Neural progenitor cell (in vitro differentiated cells): ENCODE measurements at regions not wholly inside any gene's neighbourhood (a gene's known extent, or its start where the extent isn't known, plus 50 kb on each side); places are given as distances from the start of the nearest gene placed in this dataset.

Experiments
- DNase-seq: peaks from one replicate; pipeline ENCODE4 v3.0.0-alpha.2; 2016; ENCODE audit warnings: low spot score
- H2AFZ ChIP-seq: fragments of 200-600 bp; sonication (generic); replicated peaks from 2 replicates; pipeline ENCODE4 v1.6.1; 2016; ENCODE audit warnings: antibody characterized with exemption
- H3F3A ChIP-seq: fragments of 200-600 bp; sonication (generic); 2 replicates; pipeline ENCODE4 v1.6.1; 2016; ENCODE audit warnings: antibody characterized with exemption, low read depth
- H3K27ac ChIP-seq: fragments of 200-600 bp; sonication (generic); 2 replicates; pipeline ENCODE4 v1.5.1; 2016; ENCODE audit warnings: mild to moderate bottlenecking
- H3K27me3 ChIP-seq: fragments of 200-600 bp; sonication (generic); 2 replicates; pipeline ENCODE4 v1.6.1; 2016; ENCODE audit warnings: mild to moderate bottlenecking, moderate library complexity
- H3K36me3 ChIP-seq: fragments of 200-600 bp; sonication (generic); 2 replicates; pipeline ENCODE4 v1.5.1; 2016
- H3K4me1 ChIP-seq: fragments of 200-600 bp; sonication (generic); 2 replicates; pipeline ENCODE4 v1.6.1; 2016; ENCODE audit warnings: mixed run types
- H3K4me2 ChIP-seq: fragments of 200-600 bp; sonication (generic); 2 replicates; pipeline ENCODE4 v1.6.1; 2016
- H3K4me3 ChIP-seq: fragments of 200-600 bp; sonication (generic); 2 replicates; pipeline ENCODE4 v1.5.1; 2016
- H3K79me2 ChIP-seq: fragments of 200-600 bp; sonication (generic); 2 replicates; pipeline ENCODE4 v1.6.1; 2016; ENCODE audit warnings: low read depth
- H3K9ac ChIP-seq: fragments of 200-600 bp; sonication (generic); 2 replicates; pipeline ENCODE4 v1.6.1; 2016
- H3K9me3 ChIP-seq: fragments of 200-600 bp; sonication (generic); 2 replicates; pipeline ENCODE4 v1.5.1; 2016; ENCODE audit warnings: low read depth
- H4K20me1 ChIP-seq: fragments of 200-600 bp; sonication (generic); 2 replicates; pipeline ENCODE4 v1.6.1; 2016; ENCODE audit warnings: low read depth
- H3K27ac Mint-ChIP-seq: 3 replicates; pipeline ENCODE4 v1.8.0; 2021; ENCODE audit warnings: mixed read lengths
- H3K27me3 Mint-ChIP-seq: 2 replicates; pipeline ENCODE4 v1.8.0; 2022; ENCODE audit warnings: low read depth, mild to moderate bottlenecking, inconsistent platforms, moderate library complexity, mixed read lengths; ENCODE audit not compliant: insufficient read depth
- H3K36me3 Mint-ChIP-seq: 3 replicates; pipeline ENCODE4 v1.8.0; 2021; ENCODE audit warnings: mixed read lengths
- H3K4me1 Mint-ChIP-seq: 3 replicates; pipeline ENCODE4 v1.8.0; 2021; ENCODE audit warnings: mixed read lengths
- H3K4me3 Mint-ChIP-seq: 3 replicates; pipeline ENCODE4 v1.8.0; 2021; ENCODE audit warnings: mild to moderate bottlenecking, moderate library complexity, mixed read lengths
- H3K9me3 Mint-ChIP-seq: 3 replicates; pipeline ENCODE4 v1.8.0; 2020; ENCODE audit warnings: mixed read lengths
- CTCF ChIP-seq: fragments of 200-600 bp; sonication (generic); IDR thresholded peaks from 2 replicates; pipeline ENCODE4 v1.5.1; 2017; ENCODE audit warnings: antibody characterized with exemption, mild to moderate bottlenecking
- EZH2 ChIP-seq: fragments of 200-600 bp; sonication (generic); IDR thresholded peaks from 2 replicates; pipeline ENCODE4 v1.6.1; 2017; ENCODE audit warnings: antibody characterized with exemption, mild to moderate bottlenecking, moderate library complexity
- EZH2phosphoT487 ChIP-seq: fragments of 200-600 bp; sonication (generic); IDR thresholded peaks from 2 replicates; pipeline ENCODE4 v1.6.1; 2017; ENCODE audit warnings: antibody characterized with exemption

DNA sequence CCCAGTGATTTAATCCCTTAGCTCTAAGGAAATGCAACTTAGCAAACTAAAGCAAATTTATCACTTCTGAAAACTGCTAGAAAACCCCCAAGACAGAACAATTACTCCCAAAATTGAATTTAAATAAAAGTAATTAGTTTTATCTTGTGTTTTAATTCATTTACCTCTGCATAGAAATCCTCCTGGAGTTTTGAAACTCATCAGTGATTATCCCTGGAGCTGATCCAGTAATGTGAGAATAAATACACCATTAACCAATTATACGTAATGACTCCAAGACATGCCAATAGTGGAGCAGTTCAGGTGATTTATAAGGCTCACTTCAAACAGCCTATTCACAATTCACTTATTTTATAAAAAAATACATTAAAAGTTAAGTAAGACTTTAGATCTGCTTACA, 855.3 kb upstream of the FLRT2 start:
- Mint-ChIP-seq H3K4me1 (no peaks in the 10 kb centered on the region), H3K9me3 (no peaks in the 10 kb centered on the region), H3K27ac (no peak overlapping the region), H3K36me3 (no peaks in the 10 kb centered on the region), H3K4me3 (no peak overlapping the region), H3K27me3 (peaks cover 2% of the 10 kb centered on the region)
- Histone ChIP-seq H2AFZ (no peak overlapping the region), H3F3A (no peaks in the 10 kb centered on the region), H3K36me3 (no peaks in the 10 kb centered on the region), H3K27me3 (no peaks in the 10 kb centered on the region), H4K20me1 (no peaks in the 10 kb centered on the region), H3K4me2 (no peak overlapping the region), H3K9ac (no peak overlapping the region), H3K79me2 (no peaks in the 10 kb centered on the region), H3K27ac (no peak overlapping the region), H3K4me3 (no peak overlapping the region), H3K4me1 (peaks cover 9% of the 10 kb centered on the region), H3K9me3 (no peaks in the 10 kb centered on the region)
- DNase-seq: no peak
- TF ChIP-seq EZH2phosphoT487 (no peak), EZH2 (no peak), CTCF (no peak)

DNA sequence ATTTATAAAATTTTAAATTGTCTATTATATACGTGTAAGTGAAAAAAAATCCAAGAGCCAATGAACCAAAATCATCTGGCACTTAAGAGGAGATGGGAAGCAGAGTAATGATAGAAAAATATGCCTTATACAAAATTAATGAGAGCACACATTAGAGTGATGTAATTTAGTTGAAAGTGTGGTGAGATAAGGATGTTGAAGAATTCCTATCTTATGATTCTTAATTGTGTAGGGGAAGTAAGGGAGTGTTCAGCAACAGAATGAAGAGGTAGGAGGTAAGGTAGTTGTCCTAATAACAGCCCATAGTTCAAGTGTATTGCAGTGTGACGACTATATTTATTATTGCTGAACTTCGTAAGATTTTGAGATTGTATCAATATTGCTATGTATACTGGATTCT, 843.4 kb upstream of the FLRT2 start:
- Histone ChIP-seq H3F3A (no peaks in the 10 kb centered on the region), H3K27ac (no peak overlapping the region), H3K36me3 (no peaks in the 10 kb centered on the region), H3K27me3 (no peaks in the 10 kb centered on the region), H3K4me1 (peaks cover 9% of the 10 kb centered on the region), H3K9ac (no peak overlapping the region), H2AFZ (no peak overlapping the region), H3K9me3 (no peaks in the 10 kb centered on the region), H4K20me1 (no peaks in the 10 kb centered on the region), H3K4me3 (no peak overlapping the region), H3K4me2 (no peak overlapping the region), H3K79me2 (no peaks in the 10 kb centered on the region)
- Mint-ChIP-seq H3K4me1 (no peaks in the 10 kb centered on the region), H3K36me3 (no peaks in the 10 kb centered on the region), H3K9me3 (peaks cover 4% of the 10 kb centered on the region), H3K4me3 (no peak overlapping the region), H3K27me3 (peaks cover 2% of the 10 kb centered on the region), H3K27ac (no peak overlapping the region)
- no peak for DNase-seq
- no peak for TF ChIP-seq EZH2phosphoT487
- TF ChIP-seq EZH2: no peak
- no peak for TF ChIP-seq CTCF

- H3K27ac Mint-ChIP-seq: no peak overlapping the region
- peaks cover 9% of the 10 kb centered on the region for H3K4me1 ChIP-seq
- no peak overlapping the region for H3K9ac ChIP-seq
- no peak for TF ChIP-seq EZH2
- no peak for TF ChIP-seq CTCF
- no peak for TF ChIP-seq EZH2phosphoT487
- H4K20me1 ChIP-seq: no peaks in the 10 kb centered on the region
- H3K27me3 ChIP-seq: no peaks in the 10 kb centered on the region
- peaks cover 4% of the 10 kb centered on the region for H3K9me3 Mint-ChIP-seq
- DNase-seq: no peak
- no peaks in the 10 kb centered on the region for H3F3A ChIP-seq
- peak overlapping the region; percentile 82 for H3K27ac ChIP-seq
- no peaks in the 10 kb centered on the region for H3K27me3 Mint-ChIP-seq
- H3K4me3 ChIP-seq: no peak overlapping the region
- no peaks in the 10 kb centered on the region for H3K36me3 Mint-ChIP-seq
- no peaks in the 10 kb centered on the region for H3K4me1 Mint-ChIP-seq
- no peaks in the 10 kb centered on the region for H3K79me2 ChIP-seq
- H3K4me2 ChIP-seq: no peak overlapping the region
- no peak overlapping the region for H3K4me3 Mint-ChIP-seq
- no peaks in the 10 kb centered on the region for H3K36me3 ChIP-seq
- H3K9me3 ChIP-seq: no peaks in the 10 kb centered on the region
- H2AFZ ChIP-seq: no peak overlapping the region
Measured at GRCh38 chr14:84688297-84689025, 841.5 kb upstream of the FLRT2 start.
